HG02938 (cell line): ENCODE measurements at regions not wholly inside any gene's neighbourhood (a gene's known extent, or its start where the extent isn't known, plus 50 kb on each side); places are given as distances from the start of the nearest gene placed in this dataset.

Experiments used
- ATAC-seq: cut with Tn5 transposase; IDR thresholded peaks from one replicate; pipeline ENCODE4 v1.9.1; 2021; ENCODE audit warnings: mild to moderate bottlenecking, moderate library complexity; ENCODE audit not compliant: unreplicated experiment

GRCh38 chr3:153714588-153715290 lies 406.5 kb upstream of the ARHGEF26 start:
- no peak for ATAC-seq

GRCh38 chr3:153722157-153722556 lies 399.0 kb upstream of the ARHGEF26 start:
- no peak for ATAC-seq

GRCh38 chr3:153731071-153731470 lies 390.1 kb upstream of the ARHGEF26 start:
- no peak for ATAC-seq

DNA sequence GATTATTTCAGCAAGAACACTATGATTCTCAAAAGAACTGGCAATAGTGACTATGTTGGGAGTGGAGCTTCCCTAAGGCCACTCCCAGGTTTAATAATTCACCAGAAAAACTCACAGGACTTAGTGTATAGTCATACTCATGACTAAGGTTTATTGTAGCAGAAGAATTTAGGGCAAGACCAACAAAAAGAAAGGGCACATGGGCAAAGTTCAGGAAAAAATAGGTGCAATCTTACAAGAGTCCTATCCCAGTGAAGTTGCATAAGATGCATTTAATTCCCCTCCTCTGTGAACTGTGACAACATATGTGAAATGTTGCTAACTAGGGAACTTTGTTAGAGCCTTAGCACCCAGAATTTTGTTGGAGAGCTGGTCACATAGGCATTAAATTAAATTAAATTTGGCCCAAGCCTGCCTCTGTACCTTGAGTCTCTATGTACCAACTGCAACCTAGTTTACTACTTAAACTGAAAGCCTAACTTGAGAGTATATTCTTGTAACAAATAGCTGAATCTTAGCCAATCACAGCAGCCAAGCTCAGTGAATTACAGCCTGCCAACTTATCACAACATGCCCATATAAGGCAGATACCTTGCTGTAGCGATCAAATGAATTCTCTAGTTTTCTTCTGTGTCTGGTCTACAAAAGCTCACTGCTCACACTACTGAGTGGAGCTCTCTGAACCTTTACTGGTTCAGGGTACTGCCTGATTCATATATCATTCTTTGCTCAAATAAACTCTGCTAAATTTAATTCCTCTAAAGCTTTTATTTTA lies 386.2 kb upstream of the ARHGEF26 start:
- no peak for ATAC-seq

DNA sequence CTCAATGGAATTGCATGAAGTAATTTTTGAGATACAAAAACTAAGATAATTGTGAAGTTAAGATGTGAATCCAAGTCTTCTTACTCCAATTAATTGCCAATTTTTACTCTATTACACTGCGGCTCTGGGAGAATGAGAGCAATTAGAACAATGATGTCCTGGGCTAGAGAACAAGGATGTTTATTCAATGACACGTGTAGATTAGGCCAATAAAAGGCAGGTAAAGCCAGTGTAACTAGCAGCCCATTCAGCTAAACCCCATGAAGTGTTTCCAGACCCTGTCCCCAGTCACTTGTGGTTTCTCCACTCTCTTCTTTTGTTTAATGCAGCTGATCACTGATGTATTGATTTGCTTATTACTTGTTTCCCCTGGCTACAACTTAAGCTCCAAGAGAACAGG lies 381.1 kb upstream of the ARHGEF26 start:
- ATAC-seq = no peak

- ATAC-seq = no peak
Measured at GRCh38 chr3:153744889-153745288, 376.3 kb upstream of the ARHGEF26 start.

DNA sequence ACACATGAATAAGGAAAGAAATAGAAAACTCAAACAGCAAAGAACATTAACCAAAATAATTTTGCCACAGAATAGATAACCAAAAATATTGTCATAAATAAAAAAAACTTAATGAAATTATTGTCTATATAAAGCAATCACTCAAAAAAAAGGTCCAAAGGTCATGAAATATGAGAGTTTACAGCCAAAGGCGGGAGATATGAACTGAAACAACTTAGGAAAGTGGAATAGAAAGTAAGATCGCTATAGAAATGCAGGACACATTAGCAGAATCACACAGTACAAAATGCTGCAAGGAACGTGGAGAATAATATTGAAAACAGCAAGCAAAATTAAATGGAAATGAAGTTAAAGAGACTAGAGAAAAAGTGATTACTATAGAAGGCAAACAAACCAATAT lies 375.0 kb upstream of the ARHGEF26 start:
- no peak for ATAC-seq

GRCh38 chr3:153749070-153749610 lies 372.1 kb upstream of the ARHGEF26 start:
- ATAC-seq = no peak

DNA sequence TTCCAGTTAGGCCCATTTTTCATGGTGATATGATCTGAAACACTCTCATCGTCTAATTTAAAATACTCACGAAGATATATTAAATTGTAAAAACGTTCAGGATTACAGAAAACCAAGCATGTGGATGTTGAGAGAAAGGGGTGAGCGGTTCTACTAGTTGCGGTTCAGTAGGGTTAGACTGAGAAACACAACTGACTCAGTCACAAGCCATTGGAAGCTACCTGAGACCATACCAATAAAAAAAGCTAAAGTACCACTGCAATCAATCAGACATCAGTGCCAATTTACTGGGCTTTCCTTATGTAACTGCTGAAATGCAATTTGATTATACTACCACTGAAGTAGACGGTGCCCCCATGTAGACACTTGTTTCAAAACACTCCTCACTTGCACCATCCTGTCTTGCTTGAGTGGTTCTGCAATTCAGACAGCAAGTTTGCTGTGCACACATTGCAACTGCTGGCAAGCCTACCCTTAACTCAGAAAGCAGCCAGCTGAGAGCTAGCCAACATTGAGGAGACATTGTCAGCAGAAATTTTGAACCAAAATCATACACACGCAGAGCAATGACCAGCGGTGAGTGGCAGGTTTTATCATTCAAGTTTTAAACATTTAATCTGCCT lies 368.7 kb upstream of the ARHGEF26 start:
- no peak for ATAC-seq

DNA sequence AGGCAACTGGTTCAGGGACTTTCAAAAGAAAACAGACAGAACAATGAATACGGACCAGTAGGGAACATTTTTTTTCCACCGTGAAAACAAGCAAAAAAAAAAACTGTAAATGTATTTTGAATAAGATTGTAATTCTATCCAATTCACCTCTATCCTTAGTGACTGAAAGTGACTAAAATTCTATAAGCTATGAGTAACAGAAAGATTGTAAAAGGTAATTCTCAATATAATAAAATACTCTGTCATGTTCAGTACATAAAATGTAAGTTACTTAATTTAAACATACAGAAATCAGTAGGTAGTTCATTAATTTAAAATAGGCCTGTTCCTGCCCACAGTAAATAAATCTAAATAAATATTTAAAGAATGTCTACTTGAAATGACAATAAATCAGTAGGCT lies 368.2 kb upstream of the ARHGEF26 start:
- ATAC-seq = no peak

DNA sequence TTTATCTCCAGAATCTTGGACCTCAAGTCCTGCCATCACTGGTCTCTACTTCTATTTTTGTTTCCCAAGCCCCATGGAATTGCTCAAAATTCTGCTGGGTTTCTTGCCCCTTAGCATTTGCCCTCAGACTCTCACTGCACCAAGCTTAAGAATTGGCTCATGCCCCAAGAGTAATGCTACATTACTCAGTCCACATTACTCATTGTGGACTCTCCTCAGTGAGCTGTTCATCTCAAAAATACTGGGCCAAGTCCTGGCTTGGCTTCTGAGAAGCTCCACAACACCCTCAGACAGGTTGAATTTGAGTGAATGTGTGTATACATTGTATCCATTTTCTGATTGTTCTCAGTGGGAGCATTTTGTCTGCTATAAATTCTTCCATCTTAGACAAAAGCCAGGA lies 364.4 kb upstream of the ARHGEF26 start:
- no peak for ATAC-seq

- no peak for ATAC-seq
Measured at GRCh38 chr3:153757839-153758238, 363.4 kb upstream of the ARHGEF26 start.

GRCh38 chr3:153760948-153761347 lies 360.2 kb upstream of the ARHGEF26 start:
- no peak for ATAC-seq

- ATAC-seq = no peak
Measured at GRCh38 chr3:153762411-153763235, 358.6 kb upstream of the ARHGEF26 start.

- ATAC-seq = no peak
Measured at GRCh38 chr3:153767601-153768560, 353.3 kb upstream of the ARHGEF26 start.

DNA sequence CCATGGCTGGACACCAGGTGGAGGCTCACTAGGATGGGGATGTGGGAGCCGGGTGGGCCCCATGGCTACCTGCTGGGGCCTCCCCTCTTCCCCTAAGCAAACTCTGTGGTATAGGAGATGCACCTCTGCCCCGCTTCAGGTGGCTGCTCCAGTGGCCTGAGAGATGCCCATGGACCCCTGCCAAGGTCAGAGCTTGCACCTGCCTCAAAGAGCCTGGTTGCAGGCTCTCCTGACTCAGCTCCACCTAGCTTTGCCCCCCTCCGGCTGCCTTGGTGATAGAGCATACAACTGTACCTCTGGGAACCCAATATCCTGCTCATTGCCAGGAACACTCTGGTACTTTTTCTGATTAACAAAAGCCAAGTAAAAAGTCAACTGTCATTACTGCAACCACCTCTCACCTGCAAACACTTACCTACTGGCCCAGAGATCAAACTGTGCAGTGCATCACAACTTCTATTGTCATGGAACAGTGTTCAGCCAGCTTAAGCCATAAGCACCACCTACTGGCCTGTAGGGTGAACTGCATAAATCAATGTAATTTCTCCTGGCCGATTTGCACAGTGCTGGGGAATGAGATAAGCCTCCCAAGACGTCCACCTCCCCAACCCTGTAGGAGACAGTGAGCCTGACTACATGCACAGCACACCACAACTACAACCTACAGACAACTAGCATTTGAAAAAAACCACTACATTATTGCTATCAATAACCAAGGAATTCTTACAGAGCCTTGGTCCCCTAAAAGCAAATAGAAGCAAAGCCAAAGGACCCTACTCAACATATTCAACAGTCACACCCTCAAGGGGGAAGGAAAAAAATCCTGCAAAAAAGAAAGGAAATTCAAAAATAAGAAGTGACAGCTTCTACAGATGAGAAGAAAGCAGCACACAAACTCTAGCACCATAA lies 352.4 kb upstream of the ARHGEF26 start:
- ATAC-seq = peak; percentile 97

DNA sequence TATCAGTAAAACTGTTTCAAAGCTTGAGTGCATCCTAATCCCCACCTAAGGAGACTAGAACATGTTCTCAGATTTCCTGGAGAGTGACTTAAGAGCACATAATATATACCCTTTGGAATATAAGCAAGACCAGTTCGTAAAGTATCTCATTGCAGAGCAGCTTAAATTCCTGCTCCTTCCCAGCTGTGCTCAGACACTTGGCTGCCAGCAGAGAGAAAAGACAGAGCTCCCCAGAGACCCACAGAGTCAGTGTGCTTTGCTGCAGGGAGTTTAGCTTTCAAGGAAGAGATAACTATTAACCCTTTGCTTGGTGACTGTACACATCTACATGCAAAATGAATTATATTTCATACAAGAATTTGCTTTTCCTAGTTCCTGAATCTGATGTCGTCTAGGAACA lies 338.1 kb upstream of the ARHGEF26 start:
- ATAC-seq = no peak

DNA sequence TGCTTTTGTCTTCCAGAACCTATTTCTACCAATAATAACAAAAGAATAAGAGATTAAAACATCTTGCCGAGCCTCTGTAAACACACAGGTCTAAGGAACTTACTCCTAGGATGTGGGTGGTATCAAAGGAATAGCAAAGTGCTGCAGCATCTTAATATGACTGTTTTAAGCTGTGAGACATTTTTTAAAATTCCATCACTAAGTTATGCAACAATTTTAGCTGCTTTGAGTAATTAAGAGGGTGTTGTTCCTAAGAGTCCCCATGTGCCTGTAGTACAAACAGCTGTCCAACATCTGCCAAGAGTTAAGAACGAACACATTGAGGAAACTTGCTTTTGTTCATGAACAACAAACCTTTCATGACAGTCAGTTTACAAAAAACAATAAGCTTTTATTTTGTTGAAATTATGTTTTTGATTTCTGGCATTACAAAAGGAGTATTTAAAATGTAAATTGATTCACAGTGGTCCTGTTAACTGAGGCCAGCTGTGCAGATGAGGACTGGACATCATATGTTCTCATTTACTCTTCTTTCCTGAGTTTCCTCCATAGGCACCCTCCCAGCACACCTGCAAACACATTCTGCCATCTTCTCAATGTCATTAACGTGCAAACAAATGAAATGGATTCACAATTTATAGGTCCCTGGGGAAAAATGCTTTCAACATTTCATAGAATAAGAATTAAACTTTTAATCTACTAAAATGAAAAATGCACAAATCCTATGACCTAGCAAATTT lies 337.3 kb upstream of the ARHGEF26 start:
- no peak for ATAC-seq
